ENCODE measurements at regions not wholly inside any gene's neighbourhood (a gene's known extent, or its start where the extent isn't known, plus 50 kb on each side); places are given as distances from the start of the nearest gene placed in this dataset.

GRCh38 chr2:15791294-15791693, 149.1 kb upstream of the MYCN start:
- no peak overlapping the region for H3K4me2 ChIP-seq (ENCODE audit: low read length)
- H3K9ac ChIP-seq: no peak overlapping the region
- H3K9me3 ChIP-seq (ENCODE audit: control insufficient read depth, low read length): no peaks in the 10 kb centered on the region
- no peaks in the 10 kb centered on the region for H3K36me3 ChIP-seq (ENCODE audit: control insufficient read depth, insufficient read depth, low read length)
- no peak overlapping the region for H3K27ac ChIP-seq
- H3K4me3 ChIP-seq (ENCODE audit: low read depth, low read length): no peak overlapping the region
- H2AFZ ChIP-seq: no peak overlapping the region
- TF ChIP-seq CTCF (IDR thresholded peaks at IDR 0.05): no peak
- no peaks in the 10 kb centered on the region for H3K27me3 ChIP-seq (ENCODE audit: control insufficient read depth, insufficient read depth, low read length)
- no peaks in the 10 kb centered on the region for H3K79me2 ChIP-seq
- no peaks in the 10 kb centered on the region for H3K4me1 ChIP-seq

GRCh38 chr2:15792331-15792730, 148.0 kb upstream of the MYCN start:
- H3K27ac ChIP-seq: no peak overlapping the region
- H3K4me1 ChIP-seq: no peaks in the 10 kb centered on the region
- TF ChIP-seq CTCF (IDR thresholded peaks at IDR 0.05): no peak
- no peaks in the 10 kb centered on the region for H3K79me2 ChIP-seq
- H3K9me3 ChIP-seq (ENCODE audit: control insufficient read depth, low read length): no peaks in the 10 kb centered on the region
- H3K27me3 ChIP-seq (ENCODE audit: control insufficient read depth, insufficient read depth, low read length): no peaks in the 10 kb centered on the region
- H3K4me3 ChIP-seq (ENCODE audit: low read depth, low read length): no peak overlapping the region
- H3K9ac ChIP-seq: no peak overlapping the region
- no peak overlapping the region for H3K4me2 ChIP-seq (ENCODE audit: low read length)
- no peaks in the 10 kb centered on the region for H3K36me3 ChIP-seq (ENCODE audit: control insufficient read depth, insufficient read depth, low read length)
- no peak overlapping the region for H2AFZ ChIP-seq

GRCh38 chr2:15793078-15793913, 147.1 kb upstream of the MYCN start:
- no peak for TF ChIP-seq CTCF (IDR thresholded peaks at IDR 0.05)
- Histone ChIP-seq H3K9ac (no peak overlapping the region), H3K27me3 (ENCODE audit: control insufficient read depth, insufficient read depth, low read length) (no peaks in the 10 kb centered on the region), H2AFZ (no peak overlapping the region), H3K9me3 (ENCODE audit: control insufficient read depth, low read length) (no peaks in the 10 kb centered on the region), H3K4me2 (ENCODE audit: low read length) (no peak overlapping the region), H3K4me3 (ENCODE audit: low read depth, low read length) (no peak overlapping the region), H3K4me1 (no peaks in the 10 kb centered on the region), H3K36me3 (ENCODE audit: control insufficient read depth, insufficient read depth, low read length) (no peaks in the 10 kb centered on the region), H3K27ac (no peak overlapping the region), H3K79me2 (no peaks in the 10 kb centered on the region)

GRCh38 chr2:15793978-15794377, 146.4 kb upstream of the MYCN start:
- Histone ChIP-seq H3K36me3 (ENCODE audit: control insufficient read depth, insufficient read depth, low read length) (no peaks in the 10 kb centered on the region), H3K4me3 (ENCODE audit: low read depth, low read length) (no peak overlapping the region), H3K79me2 (no peaks in the 10 kb centered on the region), H3K27me3 (ENCODE audit: control insufficient read depth, insufficient read depth, low read length) (no peaks in the 10 kb centered on the region), H3K9me3 (ENCODE audit: control insufficient read depth, low read length) (no peaks in the 10 kb centered on the region), H3K9ac (no peak overlapping the region), H2AFZ (no peak overlapping the region), H3K4me1 (no peaks in the 10 kb centered on the region), H3K4me2 (ENCODE audit: low read length) (no peak overlapping the region), H3K27ac (no peak overlapping the region)
- TF ChIP-seq CTCF (IDR thresholded peaks at IDR 0.05): no peak

GRCh38 chr2:15794608-15795134, 145.7 kb upstream of the MYCN start:
- Histone ChIP-seq H3K27me3 (ENCODE audit: control insufficient read depth, insufficient read depth, low read length) (no peaks in the 10 kb centered on the region), H3K4me1 (no peaks in the 10 kb centered on the region), H3K9me3 (ENCODE audit: control insufficient read depth, low read length) (no peaks in the 10 kb centered on the region), H2AFZ (no peak overlapping the region), H3K27ac (no peak overlapping the region), H3K9ac (no peak overlapping the region), H3K79me2 (no peaks in the 10 kb centered on the region), H3K4me2 (ENCODE audit: low read length) (no peak overlapping the region), H3K36me3 (ENCODE audit: control insufficient read depth, insufficient read depth, low read length) (no peaks in the 10 kb centered on the region), H3K4me3 (ENCODE audit: low read depth, low read length) (no peak overlapping the region)
- TF ChIP-seq CTCF (IDR thresholded peaks at IDR 0.05): no peak
